ENCODE measurements at regions not wholly inside any gene's neighbourhood (a gene's known extent, or its start where the extent isn't known, plus 50 kb on each side); places are given as distances from the start of the nearest gene placed in this dataset.

DNA sequence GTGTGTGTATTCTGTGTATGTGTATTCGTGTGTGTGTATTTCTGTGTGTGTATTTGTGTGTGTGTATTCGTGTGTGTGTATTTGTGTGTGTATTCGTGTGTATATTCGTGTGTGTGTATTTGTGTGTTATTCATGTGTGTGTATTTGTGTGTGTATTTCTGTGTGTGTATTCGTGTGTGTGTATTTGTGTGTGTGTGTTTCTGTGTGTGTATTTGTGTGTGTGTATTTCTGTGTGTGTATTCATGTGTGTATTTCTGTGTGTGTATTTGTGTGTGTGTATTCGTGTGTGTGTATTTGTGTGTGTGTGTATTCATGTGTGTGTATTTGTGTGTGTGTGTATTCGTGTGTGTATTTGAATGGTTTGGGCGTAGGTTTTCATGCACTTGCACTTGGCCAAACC lies 405.4 kb downstream of the SOX2 start:
- TF ChIP-seq, protein P1, sequence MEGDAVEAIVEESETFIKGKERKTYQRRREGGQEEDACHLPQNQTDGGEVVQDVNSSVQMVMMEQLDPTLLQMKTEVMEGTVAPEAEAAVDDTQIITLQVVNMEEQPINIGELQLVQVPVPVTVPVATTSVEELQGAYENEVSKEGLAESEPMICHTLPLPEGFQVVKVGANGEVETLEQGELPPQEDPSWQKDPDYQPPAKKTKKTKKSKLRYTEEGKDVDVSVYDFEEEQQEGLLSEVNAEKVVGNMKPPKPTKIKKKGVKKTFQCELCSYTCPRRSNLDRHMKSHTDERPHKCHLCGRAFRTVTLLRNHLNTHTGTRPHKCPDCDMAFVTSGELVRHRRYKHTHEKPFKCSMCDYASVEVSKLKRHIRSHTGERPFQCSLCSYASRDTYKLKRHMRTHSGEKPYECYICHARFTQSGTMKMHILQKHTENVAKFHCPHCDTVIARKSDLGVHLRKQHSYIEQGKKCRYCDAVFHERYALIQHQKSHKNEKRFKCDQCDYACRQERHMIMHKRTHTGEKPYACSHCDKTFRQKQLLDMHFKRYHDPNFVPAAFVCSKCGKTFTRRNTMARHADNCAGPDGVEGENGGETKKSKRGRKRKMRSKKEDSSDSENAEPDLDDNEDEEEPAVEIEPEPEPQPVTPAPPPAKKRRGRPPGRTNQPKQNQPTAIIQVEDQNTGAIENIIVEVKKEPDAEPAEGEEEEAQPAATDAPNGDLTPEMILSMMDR (conservative IDR thresholded peaks at IDR 0.05), result no peak
- Mint-ChIP-seq H3K4me1 (peaks cover 8% of the 10 kb centered on the region), H3K27ac (no peak overlapping the region), H3K4me3 (no peak overlapping the region), H3K27me3 (ENCODE audit: insufficient read depth) (peaks cover 7% of the 10 kb centered on the region), H3K36me3 (ENCODE audit: low read depth) (no peaks in the 10 kb centered on the region), H3K9me3 (no peaks in the 10 kb centered on the region)
- Histone ChIP-seq H3K4me1 (ENCODE audit: control insufficient read depth, insufficient read depth, low read length) (no peaks in the 10 kb centered on the region), H3K4me3 (ENCODE audit: low read length) (no peak overlapping the region), H3K9me3 (ENCODE audit: control insufficient read depth, low read length) (no peaks in the 10 kb centered on the region), H3K36me3 (ENCODE audit: control insufficient read depth, insufficient read depth, low read length) (no peaks in the 10 kb centered on the region), H3K27me3 (ENCODE audit: control insufficient read depth, insufficient read depth, low read length, poor library complexity, severe bottlenecking) (no peaks in the 10 kb centered on the region), H3K9ac (ENCODE audit: extremely low read depth, low read length, poor library complexity, severe bottlenecking) (no peak overlapping the region), H3K27ac (ENCODE audit: low read depth, low read length) (no peak overlapping the region)
- WGBS, 2 experiments (ENCODE audit: insufficient coverage in 1 of 2, insufficient read length in 1 of 2), result 71 to 84% methylated on average over 7 to 8 of the region's 8 CpGs
- no peak for DNase-seq

DNA sequence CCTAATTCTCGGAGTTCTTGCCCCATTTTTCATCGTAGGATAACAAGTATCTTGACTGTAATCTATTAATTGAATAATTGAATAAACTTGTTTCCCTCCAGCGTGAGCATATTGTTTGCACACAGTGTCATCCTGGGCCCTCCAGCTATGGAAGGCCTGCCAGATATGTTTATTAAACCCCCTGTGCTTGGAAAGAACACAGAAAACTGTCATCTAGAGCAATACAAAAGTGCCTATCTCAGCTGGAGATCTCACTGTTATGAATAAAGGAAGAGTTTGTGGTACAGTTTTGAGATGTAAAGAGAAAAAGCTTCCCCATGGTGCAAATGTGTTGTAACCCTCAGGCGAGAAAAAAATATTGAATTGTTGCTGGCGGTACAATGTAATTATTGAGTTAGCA lies 405.9 kb downstream of the SOX2 start:
- WGBS, 2 experiments (ENCODE audit: insufficient coverage in 1 of 2, insufficient read length in 1 of 2), result 95 to 98% methylated on average over 3 to 5 of the region's 5 CpGs

DNA sequence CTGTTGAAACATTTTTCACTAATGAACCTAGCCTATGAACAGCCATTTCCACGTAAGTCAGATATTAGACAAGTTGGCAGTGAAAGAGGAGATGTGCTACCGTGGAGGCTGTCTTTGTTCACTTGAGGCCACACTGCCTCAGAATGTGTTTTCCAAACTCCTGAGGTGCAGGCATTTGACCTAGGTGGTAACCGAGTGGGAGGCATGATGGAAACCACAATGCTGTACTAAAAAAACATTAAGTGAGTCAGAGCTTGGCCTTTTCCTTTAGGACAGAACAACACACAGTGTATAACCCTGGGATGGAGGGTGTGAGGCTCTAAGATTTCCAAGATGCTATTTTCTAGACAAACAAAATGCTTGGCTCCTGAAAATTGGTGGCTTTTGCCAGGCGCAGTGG lies 406.3 kb downstream of the SOX2 start:
- Mint-ChIP-seq H3K9me3 (no peaks in the 10 kb centered on the region), H3K27me3 (ENCODE audit: insufficient read depth) (peaks cover 5% of the 10 kb centered on the region), H3K4me1 (peaks cover 10% of the 10 kb centered on the region), H3K4me3 (no peak overlapping the region), H3K27ac (no peak overlapping the region), H3K36me3 (ENCODE audit: low read depth) (no peaks in the 10 kb centered on the region)
- TF ChIP-seq, protein P1 (conservative IDR thresholded peaks at IDR 0.05), result no peak
- no peaks in the 10 kb centered on the region for H3K27me3 ChIP-seq (ENCODE audit: control insufficient read depth, insufficient read depth, low read length, poor library complexity, severe bottlenecking)
- peak overlapping the region; percentile 81 for H3K27ac ChIP-seq (ENCODE audit: low read depth, low read length)
- 74 to 89% methylated on average over 4 of the region's 4 CpGs for WGBS, 2 experiments (ENCODE audit: insufficient coverage in 1 of 2, insufficient read length in 1 of 2)
- H3K4me1 ChIP-seq (ENCODE audit: control insufficient read depth, insufficient read depth, low read length), result no peaks in the 10 kb centered on the region
- no peak overlapping the region for H3K4me3 ChIP-seq (ENCODE audit: low read length)
- H3K36me3 ChIP-seq (ENCODE audit: control insufficient read depth, insufficient read depth, low read length), result no peaks in the 10 kb centered on the region
- no peak for DNase-seq
- no peaks in the 10 kb centered on the region for H3K9me3 ChIP-seq (ENCODE audit: control insufficient read depth, low read length)
- no peak overlapping the region for H3K9ac ChIP-seq (ENCODE audit: extremely low read depth, low read length, poor library complexity, severe bottlenecking)

More for the DNA sequence above, 405.9 kb downstream of the SOX2 start:
- Histone ChIP-seq H3K4me1 (ENCODE audit: control insufficient read depth, insufficient read depth, low read length) (no peaks in the 10 kb centered on the region), H3K4me3 (ENCODE audit: low read length) (no peak overlapping the region), H3K9me3 (ENCODE audit: control insufficient read depth, low read length) (no peaks in the 10 kb centered on the region), H3K27ac (ENCODE audit: low read depth, low read length) (peak overlapping the region; percentile 81), H3K36me3 (ENCODE audit: control insufficient read depth, insufficient read depth, low read length) (no peaks in the 10 kb centered on the region), H3K27me3 (ENCODE audit: control insufficient read depth, insufficient read depth, low read length, poor library complexity, severe bottlenecking) (no peaks in the 10 kb centered on the region), H3K9ac (ENCODE audit: extremely low read depth, low read length, poor library complexity, severe bottlenecking) (no peak overlapping the region)
- no peak for DNase-seq
- Mint-ChIP-seq H3K36me3 (ENCODE audit: low read depth) (no peaks in the 10 kb centered on the region), H3K4me1 (peaks cover 8% of the 10 kb centered on the region), H3K27me3 (ENCODE audit: insufficient read depth) (peaks cover 7% of the 10 kb centered on the region), H3K9me3 (no peaks in the 10 kb centered on the region), H3K4me3 (no peak overlapping the region), H3K27ac (no peak overlapping the region)
- TF ChIP-seq, protein P1 (conservative IDR thresholded peaks at IDR 0.05), result no peak
